ENCODE measurements at regions not wholly inside any gene's neighbourhood (a gene's known extent, or its start where the extent isn't known, plus 50 kb on each side); places are given as distances from the start of the nearest gene placed in this dataset.

GRCh38 chr5:72599519-72600370 lies 92.5 kb upstream of the ZNF366 start:
- no peaks in the 10 kb centered on the region; a peak in 1 of 7 replicates for H3K27me3 ChIP-seq (replicated peaks in 1 of 4; ENCODE audit: control insufficient read depth in 3 of 4, extremely low read depth in 1 of 4, insufficient read depth in 3 of 4, low read length in 3 of 4)
- no peak overlapping the region for H4K5ac ChIP-seq (ENCODE audit: insufficient read length, low read depth, low read length)
- H3K4me2 ChIP-seq (ENCODE audit: insufficient read depth in 1 of 2, low read depth in 2 of 2, low read length in 2 of 2) = no peak overlapping the region
- CTCF ChIA-PET (ENCODE audit: partially characterized antibody) = interaction anchor here (1.3 to 1.5 kb wide), 3 partner anchors 11 to 43 kb away, joined by 3 to 4 read pairs (median 4); no protein-coding TSS in a partner anchor
- no peak overlapping the region for H2BK12ac ChIP-seq (ENCODE audit: low read depth, low read length)
- H2AK5ac ChIP-seq (ENCODE audit: low read depth, low read length) = no peak overlapping the region
- no peaks in the 10 kb centered on the region for H3K79me1 ChIP-seq (ENCODE audit: low read depth, low read length)
- H3K4me3 ChIP-seq (ENCODE audit: extremely low read depth in 1 of 4, insufficient read depth in 2 of 4, low read depth in 3 of 4, low read length in 4 of 4) = no peak overlapping the region
- no peaks in the 10 kb centered on the region; a peak in 1 of 8 replicates for H3K36me3 ChIP-seq (ENCODE audit: control insufficient read depth in 2 of 4, insufficient read depth in 4 of 4, low read length in 3 of 4)
- H3K56ac ChIP-seq (replicated peaks; ENCODE audit: insufficient read length, low read depth, low read length) = no peak overlapping the region
- no peak overlapping the region; the same call in 1 of the 2 replicates for H2BK5ac ChIP-seq (ENCODE audit: low read depth, low read length)
- POLR2A ChIA-PET (ENCODE audit: partially characterized antibody) = no interaction called here
- H2AFZ ChIP-seq (ENCODE audit: low read length) = no peak overlapping the region
- H4K20me1 ChIP-seq (replicated peaks in 1 of 2; ENCODE audit: control insufficient read depth in 1 of 2, insufficient read depth in 2 of 2, low read length in 2 of 2) = no peaks in the 10 kb centered on the region
- 0 out of 2 replicates have a peak overlapping the region, but pooled peaks have one; percentile 23 for H2BK15ac ChIP-seq (ENCODE audit: low read length)
- H3K9me3 ChIP-seq (ENCODE audit: insufficient read depth in 2 of 2, low read depth in 1 of 2, low read length in 1 of 2) = peaks cover 0 to 8% of the 10 kb centered on the region in 2 experiments; a peak in 2 of 4 replicates
- H3K23ac ChIP-seq (ENCODE audit: insufficient read length) = no peak overlapping the region
- peaks cover 0 to 4% (median 1%) of the 10 kb centered on the region in 4 experiments; a peak in 2 of 7 replicates for H3K4me1 ChIP-seq (replicated peaks in 1 of 4; ENCODE audit: control insufficient read depth in 3 of 4, insufficient read depth in 4 of 4, low read length in 3 of 4)
- H3K27ac ChIP-seq (ENCODE audit: low read depth, low read length) = no peak overlapping the region
- H3K14ac ChIP-seq (ENCODE audit: insufficient read length) = no peak overlapping the region
- H2BK120ac ChIP-seq (replicated peaks; ENCODE audit: low read depth, low read length) = no peak overlapping the region
- WGBS, 2 experiments (ENCODE audit: extremely low coverage in 1 of 2, insufficient coverage in 1 of 2, insufficient read length in 1 of 2, insufficient replicate concordance in 2 of 2, low coverage in 1 of 2, low lambda C conversion rate in 2 of 2, missing lambda C conversion rate in 1 of 2) = 86% methylated on average over 5 of the region's 5 CpGs; no CpG with 5 or more reads in 1 of the 2 experiments
- no peak overlapping the region for H3K18ac ChIP-seq (ENCODE audit: extremely low read depth, low read length)
- no peaks in the 10 kb centered on the region for H3K79me2 ChIP-seq (ENCODE audit: control insufficient read depth in 1 of 2, insufficient read depth in 2 of 2, low read length in 2 of 2)
- no peak for FAIRE-seq
- H2BK20ac ChIP-seq (ENCODE audit: low read length) = no peak overlapping the region
- no peak overlapping the region for H4K91ac ChIP-seq (replicated peaks; ENCODE audit: insufficient read length, low read length)
- H3K23me2 ChIP-seq (ENCODE audit: low read depth, low read length) = no peaks in the 10 kb centered on the region
- no peak overlapping the region for H4K8ac ChIP-seq (ENCODE audit: extremely low read depth, insufficient read depth, low read length)
- no peak overlapping the region for H3K9ac ChIP-seq (replicated peaks in 1 of 4; ENCODE audit: extremely low read depth in 1 of 4, low read depth in 3 of 4, low read length in 3 of 4)
- no peak overlapping the region for H3K4ac ChIP-seq (replicated peaks; ENCODE audit: insufficient read length, low read depth, low read length)
- DNase-seq (ENCODE audit: low read depth in 1 of 2, low spot score in 2 of 2) = no peak
- TF ChIP-seq PHF8 (conservative IDR thresholded peaks at IDR 0.05; ENCODE audit: low read depth, low read length) (no peak), CHD2 (IDR thresholded peaks at IDR 0.05; ENCODE audit: low read length) (no peak), MAX (IDR thresholded peaks at IDR 0.05) (no peak), YY1 (IDR thresholded peaks at IDR 0.05; ENCODE audit: low read depth, low read length) (no peak), ATF2 (IDR thresholded peaks at IDR 0.05; ENCODE audit: low read length) (no peak), TAF1 (IDR thresholded peaks at IDR 0.05; ENCODE audit: low read depth, low read length) (no peak), GABPA (IDR thresholded peaks at IDR 0.05; ENCODE audit: borderline replicate concordance, insufficient read depth, low read length) (no peak), SP2 (IDR thresholded peaks at IDR 0.05; ENCODE audit: low read length) (no peak), POLR2AphosphoS5 (IDR thresholded peaks at IDR 0.05; ENCODE audit: low read depth, low read length) (no peak), EP300 (IDR thresholded peaks at IDR 0.05; ENCODE audit: borderline replicate concordance in 1 of 2, low read depth in 2 of 2, low read length in 2 of 2) (no peak), CBX5 (IDR thresholded peaks at IDR 0.05; ENCODE audit: low read depth, low read length) (no peak)

Measured in H1 (cell line).